PC-9 (cell line): ENCODE measurements at regions not wholly inside any gene's neighbourhood (a gene's known extent, or its start where the extent isn't known, plus 50 kb on each side); places are given as distances from the start of the nearest gene placed in this dataset.

ENCODE experiments used
- EZH2 ChIP-seq: fragments of 200-600 bp; sonication (generic); IDR thresholded peaks from 2 replicates; pipeline ENCODE4 v1.8.0; 2017; ENCODE audit warnings: antibody characterized with exemption, low read depth
- TF ChIP-seq, protein P1 (sequence below): fragments of 200-600 bp; sonication (generic); conservative IDR thresholded peaks from 2 replicates; pipeline ENCODE4 v1.6.1; 2017; ENCODE audit warnings: mixed run types, antibody characterized with exemption, mild to moderate bottlenecking, moderate library complexity

DNA sequence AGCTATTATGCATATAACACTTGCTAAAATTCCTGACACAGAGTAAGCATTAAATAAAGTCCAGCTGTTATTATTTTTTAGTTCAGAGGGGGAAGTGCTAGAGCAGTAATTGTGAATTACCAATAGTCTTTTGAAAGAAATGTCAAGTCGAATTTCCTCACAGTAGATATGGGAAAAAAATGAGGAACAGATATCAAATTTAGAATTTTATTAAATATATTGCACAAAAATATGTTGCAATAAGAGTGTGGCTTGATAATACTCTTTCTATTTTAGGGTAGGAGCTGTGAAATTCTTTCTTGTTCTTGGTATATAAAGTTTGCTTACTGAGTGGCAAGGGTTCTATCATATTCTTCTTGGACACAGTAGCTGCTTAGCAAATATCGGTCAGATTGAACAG is 181.3 kb downstream of the NFKBIZ start:
- TF ChIP-seq EZH2, result no peak
- TF ChIP-seq, protein P1, sequence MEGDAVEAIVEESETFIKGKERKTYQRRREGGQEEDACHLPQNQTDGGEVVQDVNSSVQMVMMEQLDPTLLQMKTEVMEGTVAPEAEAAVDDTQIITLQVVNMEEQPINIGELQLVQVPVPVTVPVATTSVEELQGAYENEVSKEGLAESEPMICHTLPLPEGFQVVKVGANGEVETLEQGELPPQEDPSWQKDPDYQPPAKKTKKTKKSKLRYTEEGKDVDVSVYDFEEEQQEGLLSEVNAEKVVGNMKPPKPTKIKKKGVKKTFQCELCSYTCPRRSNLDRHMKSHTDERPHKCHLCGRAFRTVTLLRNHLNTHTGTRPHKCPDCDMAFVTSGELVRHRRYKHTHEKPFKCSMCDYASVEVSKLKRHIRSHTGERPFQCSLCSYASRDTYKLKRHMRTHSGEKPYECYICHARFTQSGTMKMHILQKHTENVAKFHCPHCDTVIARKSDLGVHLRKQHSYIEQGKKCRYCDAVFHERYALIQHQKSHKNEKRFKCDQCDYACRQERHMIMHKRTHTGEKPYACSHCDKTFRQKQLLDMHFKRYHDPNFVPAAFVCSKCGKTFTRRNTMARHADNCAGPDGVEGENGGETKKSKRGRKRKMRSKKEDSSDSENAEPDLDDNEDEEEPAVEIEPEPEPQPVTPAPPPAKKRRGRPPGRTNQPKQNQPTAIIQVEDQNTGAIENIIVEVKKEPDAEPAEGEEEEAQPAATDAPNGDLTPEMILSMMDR, result no peak
